DOHH2 (cell line): ENCODE measurements at regions not wholly inside any gene's neighbourhood (a gene's known extent, or its start where the extent isn't known, plus 50 kb on each side); places are given as distances from the start of the nearest gene placed in this dataset.

ENCODE experiments used
- H3F3A ChIP-seq: fragments of 200-600 bp; sonication (generic), shearing (Covaris generic); 2 replicates; pipeline ENCODE4 v1.6.0; 2016; ENCODE audit warnings: antibody characterized with exemption, mild to moderate bottlenecking; ENCODE audit not compliant: control insufficient read depth, insufficient read depth
- H3K27ac ChIP-seq: fragments of 200-600 bp; sonication (generic); 2 replicates; pipeline ENCODE4 v1.5.1; 2014; ENCODE audit warnings: low read depth, mild to moderate bottlenecking, low read length, moderate library complexity
- H3K27me3 ChIP-seq: fragments of 200-600 bp; sonication (generic); 2 replicates; pipeline ENCODE4 v1.6.1; 2014; ENCODE audit warnings: mild to moderate bottlenecking, low read length, mixed read lengths; ENCODE audit not compliant: control insufficient read depth
- H3K36me3 ChIP-seq: fragments of 200-600 bp; sonication (generic); 2 replicates; pipeline ENCODE4 v1.6.1; 2014; ENCODE audit warnings: mild to moderate bottlenecking, low read length, moderate library complexity, mixed read lengths; ENCODE audit not compliant: control insufficient read depth
- H3K4me1 ChIP-seq: fragments of 200-600 bp; sonication (generic); 2 replicates; pipeline ENCODE4 v1.6.1; 2014; ENCODE audit warnings: mild to moderate bottlenecking, low read length, mixed read lengths; ENCODE audit not compliant: control insufficient read depth
- H3K4me2 ChIP-seq: fragments of 200-600 bp; sonication (generic); 2 replicates; pipeline ENCODE4 v1.6.0; 2014; ENCODE audit warnings: mild to moderate bottlenecking, low read length, moderate library complexity
- H3K4me3 ChIP-seq: fragments of 200-600 bp; sonication (generic); 2 replicates; pipeline ENCODE4 v1.5.1; 2014; ENCODE audit warnings: mild to moderate bottlenecking, low read length, mixed read lengths
- H3K79me2 ChIP-seq: fragments of 200-600 bp; sonication (generic); 2 replicates; pipeline ENCODE4 v1.6.1; 2014; ENCODE audit warnings: mild to moderate bottlenecking, low read length, mixed read lengths; ENCODE audit not compliant: control insufficient read depth
- H3K9me2 ChIP-seq: fragments of 200-600 bp; sonication (generic); replicated peaks from 2 replicates; pipeline ENCODE4 v1.6.1; 2014; ENCODE audit warnings: mild to moderate bottlenecking, low read length, mixed read lengths; ENCODE audit not compliant: control insufficient read depth
- H3K9me3 ChIP-seq: fragments of 200-600 bp; sonication (generic); 2 replicates; pipeline ENCODE4 v1.6.1; 2014; ENCODE audit warnings: antibody characterized with exemption, low read length, mixed read lengths; ENCODE audit not compliant: control insufficient read depth, insufficient read depth
- H4K20me1 ChIP-seq: fragments of 200-600 bp; sonication (generic); 2 replicates; pipeline ENCODE4 v1.6.0; 2014; ENCODE audit warnings: low read depth, mild to moderate bottlenecking, antibody characterized with exemption, low read length, moderate library complexity; ENCODE audit not compliant: control insufficient read depth, insufficient read depth
- EZH2phosphoT487 ChIP-seq: fragments of 200-600 bp; sonication (generic); IDR thresholded peaks from 2 replicates; pipeline ENCODE4 v1.6.1; 2017; ENCODE audit warnings: borderline replicate concordance, mild to moderate bottlenecking, antibody characterized with exemption, low read length, moderate library complexity, mixed read lengths
- TF ChIP-seq, protein P1 (sequence below): fragments of 200-600 bp; sonication (generic); IDR thresholded peaks from one replicate; pipeline ENCODE4 v1.5.1; 2014; ENCODE audit warnings: antibody characterized with exemption, mild to moderate bottlenecking, low read depth, low read length; ENCODE audit not compliant: poor library complexity, severe bottlenecking

- H3K4me1 ChIP-seq = peaks cover 10% of the 10 kb centered on the region
- H4K20me1 ChIP-seq = no peaks in the 10 kb centered on the region
- no peaks in the 10 kb centered on the region for H3F3A ChIP-seq
- peaks cover 7% of the 10 kb centered on the region for H3K27me3 ChIP-seq
- H3K9me2 ChIP-seq = no peaks in the 10 kb centered on the region
- no peaks in the 10 kb centered on the region for H3K9me3 ChIP-seq
- H3K27ac ChIP-seq = no peak overlapping the region
- no peaks in the 10 kb centered on the region for H3K79me2 ChIP-seq
- no peak for TF ChIP-seq EZH2phosphoT487
- TF ChIP-seq, protein P1, sequence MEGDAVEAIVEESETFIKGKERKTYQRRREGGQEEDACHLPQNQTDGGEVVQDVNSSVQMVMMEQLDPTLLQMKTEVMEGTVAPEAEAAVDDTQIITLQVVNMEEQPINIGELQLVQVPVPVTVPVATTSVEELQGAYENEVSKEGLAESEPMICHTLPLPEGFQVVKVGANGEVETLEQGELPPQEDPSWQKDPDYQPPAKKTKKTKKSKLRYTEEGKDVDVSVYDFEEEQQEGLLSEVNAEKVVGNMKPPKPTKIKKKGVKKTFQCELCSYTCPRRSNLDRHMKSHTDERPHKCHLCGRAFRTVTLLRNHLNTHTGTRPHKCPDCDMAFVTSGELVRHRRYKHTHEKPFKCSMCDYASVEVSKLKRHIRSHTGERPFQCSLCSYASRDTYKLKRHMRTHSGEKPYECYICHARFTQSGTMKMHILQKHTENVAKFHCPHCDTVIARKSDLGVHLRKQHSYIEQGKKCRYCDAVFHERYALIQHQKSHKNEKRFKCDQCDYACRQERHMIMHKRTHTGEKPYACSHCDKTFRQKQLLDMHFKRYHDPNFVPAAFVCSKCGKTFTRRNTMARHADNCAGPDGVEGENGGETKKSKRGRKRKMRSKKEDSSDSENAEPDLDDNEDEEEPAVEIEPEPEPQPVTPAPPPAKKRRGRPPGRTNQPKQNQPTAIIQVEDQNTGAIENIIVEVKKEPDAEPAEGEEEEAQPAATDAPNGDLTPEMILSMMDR = no peak
- no peak overlapping the region for H3K4me3 ChIP-seq
- H3K36me3 ChIP-seq = no peaks in the 10 kb centered on the region
- no peak overlapping the region for H3K4me2 ChIP-seq
These were observed 55.3 kb upstream of the DDR1 start for GRCh38 chr6:30829033-30829432.

GRCh38 chr6:30828027-30828962 lies 56.0 kb upstream of the DDR1 start:
- Histone ChIP-seq H3K36me3 (no peaks in the 10 kb centered on the region), H3F3A (no peaks in the 10 kb centered on the region), H3K4me1 (peaks cover 10% of the 10 kb centered on the region), H3K4me3 (no peak overlapping the region), H4K20me1 (no peaks in the 10 kb centered on the region), H3K27me3 (peaks cover 13% of the 10 kb centered on the region), H3K79me2 (no peaks in the 10 kb centered on the region), H3K9me3 (no peaks in the 10 kb centered on the region), H3K9me2 (no peaks in the 10 kb centered on the region), H3K27ac (no peak overlapping the region), H3K4me2 (no peak overlapping the region)
- TF ChIP-seq EZH2phosphoT487 = no peak
- TF ChIP-seq, protein P1 = peak; percentile 84

GRCh38 chr6:30826961-30827342 lies 57.4 kb upstream of the DDR1 start:
- H3K9me3 ChIP-seq = no peaks in the 10 kb centered on the region
- H3K27ac ChIP-seq = no peak overlapping the region
- no peak overlapping the region for H3K4me3 ChIP-seq
- no peaks in the 10 kb centered on the region for H3K36me3 ChIP-seq
- H3K27me3 ChIP-seq = peaks cover 13% of the 10 kb centered on the region
- no peaks in the 10 kb centered on the region for H3K79me2 ChIP-seq
- no peak overlapping the region for H3K4me2 ChIP-seq
- TF ChIP-seq, protein P1 = no peak
- TF ChIP-seq EZH2phosphoT487 = no peak
- H3F3A ChIP-seq = no peaks in the 10 kb centered on the region
- H3K9me2 ChIP-seq = no peaks in the 10 kb centered on the region
- H4K20me1 ChIP-seq = no peaks in the 10 kb centered on the region
- peaks cover 14% of the 10 kb centered on the region for H3K4me1 ChIP-seq
